Mesenteric fat pad (tissue), 1 donor: ENCODE measurements at regions not wholly inside any gene's neighbourhood (a gene's known extent, or its start where the extent isn't known, plus 50 kb on each side); places are given as distances from the start of the nearest gene placed in this dataset.
"Not testable (repeated sequence)": the region's sequence is repeated elsewhere in the genome, so short reads cannot be mapped to it uniquely, and the experiment has no call there.

Experiments used
- DNase-seq: peaks from one replicate; pipeline ENCODE4 v3.0.0-alpha.2; 2020; ENCODE audit warnings: low spot score
- donor health status: DM: yes; HTN: yes; CAD: no.

DNA sequence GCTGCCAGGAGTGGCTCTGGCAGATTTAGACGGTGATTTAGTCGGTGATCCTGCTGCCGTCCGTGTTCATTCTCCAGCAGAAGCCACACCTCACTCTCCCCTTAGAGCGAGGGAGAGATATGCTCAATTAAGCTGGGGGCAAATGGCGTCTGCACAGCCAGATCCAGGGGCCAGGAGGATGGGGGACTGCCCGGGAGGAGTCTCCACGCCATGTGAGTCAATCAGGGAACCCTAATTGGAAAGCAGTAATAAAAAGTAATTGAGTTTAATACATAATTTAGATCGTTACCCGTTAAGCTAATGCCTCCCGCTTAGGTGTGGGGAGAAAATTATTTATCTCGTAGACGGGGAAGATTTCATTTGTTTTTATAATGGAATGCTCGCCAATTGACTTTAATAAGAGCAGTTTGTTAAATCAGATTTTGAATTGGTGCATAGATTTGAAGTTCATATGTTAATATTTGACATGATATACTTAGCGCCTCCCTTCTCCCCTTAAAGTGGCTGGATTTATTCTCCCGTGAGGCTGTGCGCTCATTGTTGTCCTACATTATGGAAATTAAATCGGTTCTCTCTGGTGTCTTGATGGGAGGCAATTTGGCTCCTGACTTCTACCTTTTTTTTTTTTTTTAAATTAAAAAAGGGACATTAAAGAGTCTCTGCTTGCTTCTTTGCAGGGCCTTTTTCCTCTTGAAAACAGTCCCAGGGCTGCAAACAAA is 104.9 kb upstream of the C14orf180 start:
- no peak for DNase-seq

- DNase-seq: no peak
Measured at GRCh38 chr14:104475256-104475655, 104.3 kb upstream of the C14orf180 start.

GRCh38 chr14:104475802-104476201 is 103.8 kb upstream of the C14orf180 start:
- no peak for DNase-seq

DNA sequence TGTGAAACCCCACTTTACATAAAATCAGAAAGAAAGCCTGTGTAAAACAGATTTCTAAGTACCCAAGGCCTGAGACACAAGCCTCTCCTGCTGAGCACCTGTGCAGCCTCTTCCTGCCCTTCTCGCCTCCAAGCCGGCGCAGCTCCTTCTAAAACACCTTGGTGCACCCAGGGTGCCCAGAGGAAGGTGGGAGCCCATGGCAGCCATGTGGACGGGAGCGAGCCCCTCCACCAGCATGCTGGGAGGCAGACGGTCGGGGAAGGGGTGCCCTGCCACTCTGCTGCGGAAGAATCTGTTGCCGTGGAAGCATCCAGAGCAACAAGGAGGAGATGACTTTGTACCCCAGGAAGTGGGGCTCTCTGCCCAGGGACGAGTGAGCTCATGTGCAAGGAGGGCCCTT is 103.1 kb upstream of the C14orf180 start:
- DNase-seq: no peak

DNA sequence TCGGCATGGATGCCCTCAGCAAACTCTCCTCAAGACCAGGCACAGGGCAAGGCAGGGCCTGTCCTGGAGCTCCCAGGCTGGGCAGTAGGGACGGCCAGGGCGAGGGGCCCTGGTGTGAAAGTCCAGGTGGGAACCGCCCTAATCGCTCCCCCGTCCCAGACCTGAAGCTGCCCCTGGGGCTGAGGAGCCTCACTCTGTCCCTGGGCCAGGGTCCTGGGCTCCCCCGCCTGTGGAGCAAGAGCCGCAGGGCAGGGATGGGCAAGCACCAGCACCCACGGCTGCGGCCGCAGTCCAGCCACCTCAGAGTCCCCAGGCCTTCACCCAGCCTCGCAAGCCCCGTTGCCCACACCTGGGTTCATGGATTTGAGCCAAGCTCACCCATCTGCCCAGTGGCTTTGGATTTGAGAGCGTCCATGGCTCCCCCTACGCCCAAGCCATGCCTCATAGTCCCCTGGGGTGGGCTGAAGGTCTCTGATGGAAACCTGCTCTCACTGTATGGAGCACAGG is 102.4 kb upstream of the C14orf180 start:
- DNase-seq: no peak

- DNase-seq: no peak
Measured at GRCh38 chr14:104477666-104478380, 101.7 kb upstream of the C14orf180 start.

DNA sequence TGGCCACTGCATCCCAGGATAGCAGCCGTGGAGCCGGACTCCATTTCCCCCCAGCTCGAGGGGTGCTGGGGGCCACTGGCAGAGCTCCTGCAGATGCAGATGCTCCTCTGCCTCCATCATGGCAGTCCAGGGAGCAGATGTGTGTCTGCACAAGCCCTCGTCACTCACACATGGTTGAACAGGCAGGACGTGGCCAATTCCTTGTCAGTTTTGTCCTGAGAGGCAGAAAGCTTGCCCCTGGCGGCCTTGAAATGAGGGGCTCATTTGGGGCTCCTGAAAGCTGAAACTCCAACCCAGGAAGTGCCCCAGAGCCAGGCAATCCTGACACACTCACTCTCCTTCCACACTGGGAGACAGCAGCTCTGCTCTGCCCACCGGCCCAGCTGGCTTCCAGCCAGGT is 100.9 kb upstream of the C14orf180 start:
- DNase-seq: no peak

DNA sequence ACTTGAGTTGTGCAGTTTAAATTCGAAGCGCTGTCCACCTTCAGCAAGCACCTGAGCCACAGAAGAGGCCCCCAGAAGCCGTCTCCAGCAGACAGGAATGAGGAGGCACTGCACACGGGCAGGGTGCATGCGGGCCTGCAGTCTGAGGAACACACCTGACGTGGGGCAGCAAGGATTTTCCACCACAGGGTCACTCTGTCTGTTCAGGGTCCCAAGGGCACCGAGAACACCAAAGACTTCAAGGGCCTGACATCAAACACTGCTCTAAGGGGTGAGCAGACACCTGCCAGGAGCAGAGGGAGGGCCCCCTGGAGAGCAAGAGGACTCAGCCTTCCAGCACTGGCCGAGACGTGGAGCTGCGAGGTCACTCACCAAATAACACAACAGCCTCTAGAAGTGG is 99.7 kb upstream of the C14orf180 start:
- DNase-seq: no peak

DNA sequence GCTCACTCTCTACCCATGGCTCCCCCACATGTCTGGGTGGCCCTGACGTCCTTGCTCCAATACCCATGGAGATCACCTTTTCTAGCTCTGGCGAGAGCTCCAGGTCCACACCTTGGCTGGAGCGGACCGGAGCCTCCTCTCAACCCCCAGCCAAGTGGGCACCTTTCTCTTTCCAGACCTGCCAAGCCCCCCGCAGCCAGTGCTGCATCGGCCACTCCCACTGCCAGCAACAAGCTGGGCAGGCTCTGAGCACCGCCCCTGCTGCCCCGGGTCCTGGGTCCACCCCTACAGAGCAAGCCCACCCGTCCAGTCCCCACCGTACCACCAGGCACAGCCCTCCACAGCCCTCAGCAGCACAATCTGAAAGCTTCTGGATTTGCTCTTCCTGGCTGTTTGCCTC is 98.2 kb upstream of the C14orf180 start:
- no peak for DNase-seq

GRCh38 chr14:104482017-104482416 is 97.5 kb upstream of the C14orf180 start:
- DNase-seq: not testable (repeated sequence)

- peak; percentile 60 for DNase-seq
Measured at GRCh38 chr14:104486222-104486923, 93.2 kb upstream of the C14orf180 start.

DNA sequence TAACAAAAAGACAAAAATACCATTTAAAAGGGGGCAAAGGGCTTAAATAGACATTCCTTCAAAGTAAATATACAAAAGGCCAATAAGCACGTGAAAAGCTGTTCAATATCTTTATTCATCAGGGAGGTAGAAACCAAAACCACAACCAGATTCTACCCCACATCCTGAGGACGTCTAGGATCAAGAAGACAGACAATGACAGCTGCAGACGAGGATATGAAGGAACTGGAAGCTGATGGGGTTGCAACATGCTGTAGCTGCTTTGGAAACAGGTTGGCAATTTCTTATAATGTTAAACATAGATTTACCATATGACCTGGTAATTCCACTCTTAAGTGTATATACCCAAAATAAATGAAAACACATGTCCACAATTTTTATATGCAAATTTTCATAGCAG is 85.1 kb upstream of the C14orf180 start:
- no peak for DNase-seq

DNA sequence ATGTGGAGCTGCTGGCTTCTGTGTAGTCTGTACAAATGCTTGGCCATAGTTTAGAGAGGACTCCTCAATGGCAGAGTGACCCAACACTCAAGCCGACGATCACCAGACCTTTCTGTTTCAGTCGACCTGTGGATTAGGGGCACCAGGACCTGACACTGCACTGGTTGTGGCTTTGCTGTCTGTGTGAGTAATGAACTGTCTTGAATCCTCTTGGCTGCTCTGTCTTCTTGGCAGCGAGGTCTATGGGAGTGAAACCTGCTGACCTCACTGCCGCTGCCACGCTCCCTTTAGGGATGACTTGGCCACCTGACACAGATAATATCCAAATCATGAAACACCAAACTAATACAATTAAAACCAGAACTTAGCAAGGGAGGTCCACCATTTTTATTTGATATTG is 83.5 kb upstream of the C14orf180 start:
- no peak for DNase-seq

DNA sequence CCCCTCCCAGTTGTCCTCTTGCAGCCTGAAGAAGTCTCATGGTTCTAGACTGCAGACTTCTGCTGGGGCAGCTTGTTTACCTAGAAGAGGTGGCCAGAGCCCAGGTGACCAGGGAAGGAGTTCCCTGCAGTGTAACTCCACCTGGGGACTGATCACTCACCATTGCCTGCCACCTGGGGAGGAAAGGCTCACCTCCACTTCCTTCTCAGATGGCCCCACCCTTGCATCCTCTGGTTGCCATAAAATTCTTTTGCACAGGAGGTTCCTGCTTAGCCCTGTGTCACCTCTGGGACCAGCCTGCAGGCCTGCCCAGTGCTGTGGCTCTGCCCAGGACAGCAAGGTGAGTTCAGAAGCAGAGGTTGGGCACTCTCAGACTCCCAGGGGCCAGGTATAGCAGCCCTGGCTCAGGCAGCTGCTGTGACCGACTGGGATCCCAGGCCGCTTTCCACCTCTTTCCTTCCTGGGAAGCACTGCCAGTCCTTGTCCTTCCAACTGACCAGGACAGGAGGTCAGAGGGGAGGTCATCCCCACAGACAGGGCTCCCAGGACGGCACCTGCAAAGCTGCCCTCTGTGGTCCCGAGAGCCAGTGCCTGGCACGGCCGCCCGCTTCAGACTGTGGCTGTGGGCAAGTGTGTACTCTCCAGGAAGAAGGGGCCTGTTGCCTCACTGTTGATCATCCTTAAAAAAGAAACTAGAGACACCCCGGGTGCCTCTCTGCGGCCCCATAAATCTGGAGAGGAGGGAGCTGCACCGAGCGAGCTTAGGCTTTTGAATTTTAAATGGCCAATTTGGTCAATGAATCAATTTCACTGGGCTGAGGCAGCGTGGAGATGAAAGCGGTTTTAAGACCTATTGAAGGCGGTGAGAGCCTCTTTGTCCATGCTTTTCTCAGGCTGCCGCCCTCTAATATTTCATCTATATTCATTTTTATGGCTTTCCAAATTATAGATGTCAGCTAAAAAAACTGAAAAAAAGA is 79.5 kb upstream of the C14orf180 start:
- DNase-seq: peak; percentile 87

DNA sequence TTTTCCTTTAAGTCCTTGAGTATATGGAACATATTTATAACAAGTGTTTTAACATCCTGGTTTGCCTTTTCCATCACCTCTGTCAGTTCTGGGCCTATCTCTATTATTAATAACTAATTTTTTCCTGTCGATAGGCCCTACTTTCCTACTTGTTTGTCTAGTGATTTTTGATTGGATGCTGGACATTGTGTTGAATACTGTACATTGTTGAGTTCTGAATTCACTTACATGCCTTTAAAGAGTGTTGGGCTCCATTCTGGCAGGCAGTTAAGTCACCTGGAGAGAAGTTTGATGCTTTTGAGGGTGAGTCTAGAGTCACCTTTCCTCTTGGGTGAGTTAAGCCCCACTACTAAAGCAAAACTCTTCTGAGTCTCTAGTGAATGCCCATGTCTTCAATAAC is 77.5 kb upstream of the C14orf180 start:
- DNase-seq: no peak

DNA sequence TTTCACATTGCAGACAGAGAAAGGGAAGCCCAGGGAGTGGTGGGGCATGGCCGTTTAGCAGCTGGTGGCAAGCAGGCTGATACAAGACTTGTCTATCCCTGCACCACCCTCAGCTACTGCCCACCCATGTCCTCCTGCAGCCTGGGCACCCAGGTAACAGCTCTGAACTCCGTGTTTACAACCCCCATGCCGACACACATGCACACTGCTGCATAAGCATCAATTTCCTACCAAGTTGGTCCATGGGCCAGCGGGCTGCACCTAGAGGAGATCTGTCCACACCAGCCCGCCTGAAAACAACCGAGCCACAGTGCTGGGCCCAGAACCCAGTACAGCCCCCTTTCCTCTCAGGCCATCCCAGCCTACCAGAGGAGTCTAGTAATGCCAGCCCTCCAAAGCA is 75.9 kb upstream of the C14orf180 start:
- DNase-seq: peak; percentile 85

DNA sequence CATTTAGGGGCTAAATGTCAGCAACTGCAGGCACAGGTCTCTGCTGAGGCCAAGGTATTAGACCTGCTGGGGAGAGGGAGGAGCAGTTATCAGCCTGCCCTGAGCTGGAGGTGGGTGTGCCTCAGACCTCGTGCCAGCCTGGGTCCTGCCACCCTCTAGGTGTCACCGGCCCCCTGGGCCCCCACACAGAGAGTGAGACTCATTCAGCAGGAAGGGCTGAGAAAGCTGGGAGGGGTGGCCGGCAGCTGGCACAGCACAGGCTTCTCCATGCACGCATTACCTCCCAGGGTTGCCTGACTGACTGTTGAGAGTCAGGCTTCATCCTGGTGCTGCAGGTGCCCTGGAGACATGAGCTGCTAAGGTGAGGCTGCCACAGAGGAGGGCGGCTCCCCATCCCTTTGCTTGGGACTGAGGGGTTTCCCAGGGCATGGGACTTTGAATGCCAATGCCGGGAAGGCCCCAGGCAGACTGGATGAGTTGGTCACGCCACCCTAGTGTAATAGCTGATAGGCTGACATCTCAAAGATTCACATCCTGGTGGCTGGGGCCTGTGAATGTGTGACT is 75.3 kb upstream of the C14orf180 start:
- peak; percentile 76 for DNase-seq

DNA sequence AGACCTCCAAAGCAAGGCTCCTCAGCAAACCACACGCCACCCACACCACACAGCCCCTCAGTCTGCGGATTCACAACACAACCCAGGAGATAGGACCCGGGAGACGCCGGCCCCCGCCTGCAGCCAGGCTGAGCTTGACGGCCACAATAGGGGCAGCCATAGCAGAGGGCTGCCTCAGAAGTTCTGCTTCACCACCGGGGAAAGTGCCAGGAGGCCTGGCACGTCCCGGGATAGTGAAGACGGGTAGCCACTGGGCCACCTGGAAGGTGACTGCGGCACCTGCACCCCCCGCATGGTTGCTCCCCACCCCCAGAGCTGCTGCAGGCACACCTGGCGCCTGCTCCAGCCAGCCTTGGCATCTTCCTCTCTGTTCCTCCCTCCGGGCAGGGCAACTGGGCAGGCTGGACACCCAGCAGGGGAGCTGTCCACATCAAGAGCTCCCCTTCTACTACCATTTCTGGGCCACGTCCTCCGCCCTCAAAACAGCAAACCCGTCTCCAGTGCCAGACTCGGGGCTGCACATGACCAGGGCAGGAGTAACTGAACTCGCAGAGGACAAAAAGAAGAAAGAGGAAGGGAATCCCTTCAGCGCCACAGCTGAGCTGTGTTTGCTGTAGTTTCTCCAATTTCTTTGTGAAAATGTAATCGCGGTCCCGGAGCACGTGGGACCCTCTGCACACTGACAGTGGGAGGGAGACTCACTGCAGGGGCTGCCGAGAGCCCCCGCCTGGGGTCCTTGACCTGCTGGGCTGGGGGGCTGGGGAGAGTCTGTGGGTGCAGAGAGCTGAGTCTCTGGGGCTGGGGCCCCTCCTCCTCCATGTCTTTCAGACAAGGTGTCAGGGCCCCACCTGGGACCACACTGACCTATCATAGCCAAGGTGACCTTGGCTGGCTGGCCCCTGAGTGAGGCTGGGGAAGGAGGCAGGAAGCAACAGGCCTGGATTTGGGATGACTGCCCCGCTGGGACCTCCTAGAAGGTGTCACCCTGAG is 74.2 kb upstream of the C14orf180 start:
- peak; percentile 33 for DNase-seq
